Natural killer cell (primary cell): ENCODE measurements at regions not wholly inside any gene's neighbourhood (a gene's known extent, or its start where the extent isn't known, plus 50 kb on each side); places are given as distances from the start of the nearest gene placed in this dataset.

Experiments
- ATAC-seq, 3 donors: fragments of 150-1000 bp in 2 of 3; fragments of 200-7000 bp in 1 of 3; cut with Tn5 transposase; 1 replicate in 1 of 3; 2 replicates in 2 of 3; pipeline ENCODE4 v1.10.0; 2021; ENCODE audit warnings: mild to moderate bottlenecking in 2 of 3, moderate library complexity in 2 of 3
- DNase-seq, 2 donors: peaks; one replicate each; pipeline versions ENCODE4 v3.0.0 to v3.0.0-alpha.2; 2013 to 2021; ENCODE audit warnings: mixed read lengths in 1 of 2
- H3K27ac ChIP-seq: one replicate; pipeline ENCODE4 v1.5.1; 2013; ENCODE audit warnings: mild to moderate bottlenecking, low read length
- H3K27me3 ChIP-seq: one replicate; pipeline ENCODE4 v1.6.1; 2013; ENCODE audit warnings: low read length; ENCODE audit not compliant: control insufficient read depth, insufficient read depth
- H3K36me3 ChIP-seq: one replicate; pipeline ENCODE4 v1.6.1; 2013; ENCODE audit warnings: low read length; ENCODE audit not compliant: control insufficient read depth, insufficient read depth
- H3K4me1 ChIP-seq: one replicate; pipeline ENCODE4 v1.6.1; 2013; ENCODE audit warnings: low read length; ENCODE audit not compliant: control insufficient read depth, insufficient read depth
- H3K4me3 ChIP-seq: one replicate; pipeline ENCODE4 v1.5.1; 2013; ENCODE audit warnings: low read length
- H3K9me3 ChIP-seq: one replicate; pipeline ENCODE4 v1.6.1; 2013; ENCODE audit warnings: low read length; ENCODE audit not compliant: control insufficient read depth, insufficient read depth
- H3K27ac Mint-ChIP-seq, 2 donors: one replicate each; pipeline ENCODE4 v1.8.0; 2022; ENCODE audit warnings: mild to moderate bottlenecking in 2 of 2, mixed read lengths in 2 of 2, moderate library complexity in 1 of 2
- H3K27me3 Mint-ChIP-seq, 2 donors: one replicate each; pipeline ENCODE4 v1.8.0; 2022; ENCODE audit warnings: low read depth in 2 of 2, mixed read lengths in 2 of 2
- H3K36me3 Mint-ChIP-seq: one replicate; pipeline ENCODE4 v1.8.0; 2022; ENCODE audit warnings: mixed read lengths
- H3K4me1 Mint-ChIP-seq, 2 donors: one replicate each; pipeline ENCODE4 v1.8.0; 2022; ENCODE audit warnings: mixed read lengths in 2 of 2
- H3K4me3 Mint-ChIP-seq: one replicate; pipeline ENCODE4 v1.8.0; 2022; ENCODE audit warnings: mild to moderate bottlenecking, moderate library complexity, mixed read lengths
- H3K9me3 Mint-ChIP-seq, 2 donors: one replicate each; pipeline ENCODE4 v1.8.0; 2022; ENCODE audit warnings: mixed read lengths in 2 of 2
- CTCF ChIP-seq: fragments of 200-600 bp; IDR thresholded peaks from one replicate; pipeline ENCODE4 v1.8.0; 2022; ENCODE audit warnings: antibody characterized with exemption
- WGBS: methylation state at CpG from one replicate; pipeline ENCODE4 v1.1.7; 2013; ENCODE audit warnings: missing lambda C conversion rate; ENCODE audit not compliant: insufficient coverage; 5-methylcytosine and 5-hydroxymethylcytosine counted together
- intact Hi-C: fragments of 100-400 bp; cut with micrococcal nuclease; formaldehyde crosslinking; loops from one replicate; pipeline ENCODE4 v1.14.2; 2022

- Histone ChIP-seq H3K27me3 (no peaks in the 10 kb centered on the region), H3K36me3 (no peaks in the 10 kb centered on the region), H3K4me1 (no peaks in the 10 kb centered on the region), H3K27ac (no peak overlapping the region), H3K9me3 (no peaks in the 10 kb centered on the region), H3K4me3 (no peak overlapping the region)
- DNase-seq (no peak), ATAC-seq (no peak)
- intact Hi-C loops, result no loop called here
- no peaks in the 10 kb centered on the region for H3K36me3 Mint-ChIP-seq
- H3K27ac Mint-ChIP-seq, result no peak overlapping the region
- H3K9me3 Mint-ChIP-seq, result peaks cover 2 to 3% of the 10 kb centered on the region in 2 donors
- peaks cover 18 to 20% of the 10 kb centered on the region in 2 donors for H3K4me1 Mint-ChIP-seq
- no peak overlapping the region for H3K4me3 Mint-ChIP-seq
- no peak for TF ChIP-seq CTCF
- H3K27me3 Mint-ChIP-seq, result no peaks in the 10 kb centered on the region
Measured at GRCh38 chr3:106078635-106079034, 209.8 kb upstream of the CBLB start.

GRCh38 chr3:106082616-106083015 is 213.8 kb upstream of the CBLB start:
- DNase-seq, result no peak
- H3K9me3 ChIP-seq, result no peaks in the 10 kb centered on the region
- peaks cover 24 to 33% of the 10 kb centered on the region in 2 donors for H3K4me1 Mint-ChIP-seq
- no peaks in the 10 kb centered on the region for H3K4me1 ChIP-seq
- H3K36me3 Mint-ChIP-seq, result no peaks in the 10 kb centered on the region
- WGBS, result no CpG with 5 or more reads among the region's 1 CpG
- H3K4me3 ChIP-seq, result no peak overlapping the region
- H3K27ac ChIP-seq, result no peak overlapping the region
- H3K27ac Mint-ChIP-seq, result peak overlapping the region; percentile 22 to 26
- ATAC-seq, result no peak
- TF ChIP-seq CTCF, result no peak
- H3K9me3 Mint-ChIP-seq, result peaks cover 2 to 3% of the 10 kb centered on the region in 2 donors
- no peaks in the 10 kb centered on the region for H3K36me3 ChIP-seq
- H3K27me3 Mint-ChIP-seq, result no peaks in the 10 kb centered on the region
- H3K27me3 ChIP-seq, result no peaks in the 10 kb centered on the region
- intact Hi-C loops, result no loop called here
- peak overlapping the region; percentile 25 for H3K4me3 Mint-ChIP-seq

GRCh38 chr3:106083207-106083606 is 214.4 kb upstream of the CBLB start:
- TF ChIP-seq CTCF, result no peak
- H3K4me3 Mint-ChIP-seq, result peak overlapping the region; percentile 4
- intact Hi-C loops, result no loop called here

GRCh38 chr3:106083854-106084253 is 215.0 kb upstream of the CBLB start:
- Histone ChIP-seq H3K27ac (no peak overlapping the region), H3K4me3 (no peak overlapping the region), H3K36me3 (no peaks in the 10 kb centered on the region), H3K9me3 (no peaks in the 10 kb centered on the region), H3K4me1 (no peaks in the 10 kb centered on the region), H3K27me3 (no peaks in the 10 kb centered on the region)
- WGBS, result no CpG with 5 or more reads among the region's 1 CpG
- ATAC-seq, result no peak
- no peaks in the 10 kb centered on the region for H3K27me3 Mint-ChIP-seq
- no peak overlapping the region for H3K4me3 Mint-ChIP-seq
- peaks cover 0 to 2% of the 10 kb centered on the region in 2 donors for H3K9me3 Mint-ChIP-seq
- no peak for TF ChIP-seq CTCF
- no peak overlapping the region for H3K27ac Mint-ChIP-seq
- DNase-seq, result no peak
- intact Hi-C loops, result no loop called here
- no peaks in the 10 kb centered on the region for H3K36me3 Mint-ChIP-seq
- H3K4me1 Mint-ChIP-seq, result peaks cover 24 to 33% of the 10 kb centered on the region in 2 donors

More at GRCh38 chr3:106083207-106083606, 214.4 kb upstream of the CBLB start:
- no peak overlapping the region for H3K4me3 ChIP-seq
- Mint-ChIP-seq H3K9me3 (peaks cover 2 to 3% of the 10 kb centered on the region in 2 donors), H3K27me3 (no peaks in the 10 kb centered on the region), H3K27ac (peak overlapping the region; percentile 22 to 26), H3K36me3 (no peaks in the 10 kb centered on the region), H3K4me1 (peaks cover 24 to 33% of the 10 kb centered on the region in 2 donors)
- WGBS, result no CpG with 5 or more reads among the region's 1 CpG
- no peaks in the 10 kb centered on the region for H3K4me1 ChIP-seq
- no peaks in the 10 kb centered on the region for H3K36me3 ChIP-seq
- DNase-seq (no peak), ATAC-seq (no peak)
- no peaks in the 10 kb centered on the region for H3K9me3 ChIP-seq
- H3K27ac ChIP-seq, result no peak overlapping the region
- H3K27me3 ChIP-seq, result no peaks in the 10 kb centered on the region
